Suppressor macrophage treated with lipopolysaccharide for 1 hour (primary cell): ENCODE measurements at regions not wholly inside any gene's neighbourhood (a gene's known extent, or its start where the extent isn't known, plus 50 kb on each side); places are given as distances from the start of the nearest gene placed in this dataset.
"Not testable (repeated sequence)": the region's sequence is repeated elsewhere in the genome, so short reads cannot be mapped to it uniquely, and the experiment has no call there.

Experiments used
- DNase-seq, 3 donors: peaks; one replicate each; pipeline ENCODE4 v3.0.0-alpha.2; 2020 to 2022

DNA sequence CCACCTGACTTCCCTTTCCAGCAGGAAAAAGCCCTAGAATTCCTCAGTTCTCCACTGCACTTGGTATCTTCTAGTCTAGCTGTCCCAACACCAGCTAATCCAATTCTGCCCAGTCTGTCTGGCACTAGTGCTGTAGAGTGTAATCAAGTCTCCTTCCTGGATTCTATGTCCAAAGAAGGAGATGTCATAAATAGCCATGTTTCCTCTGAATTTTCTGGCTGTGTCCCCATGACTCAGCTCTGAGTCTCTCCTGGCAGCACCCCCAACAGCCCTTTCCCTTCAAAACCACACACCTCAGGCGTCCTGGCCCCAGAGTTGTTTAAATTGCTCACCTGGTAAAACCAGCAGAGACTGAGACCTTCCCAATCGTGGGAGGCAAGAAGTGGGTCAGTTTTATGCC is 197.2 kb downstream of the GRXCR1 start:
- DNase-seq, result no peak

DNA sequence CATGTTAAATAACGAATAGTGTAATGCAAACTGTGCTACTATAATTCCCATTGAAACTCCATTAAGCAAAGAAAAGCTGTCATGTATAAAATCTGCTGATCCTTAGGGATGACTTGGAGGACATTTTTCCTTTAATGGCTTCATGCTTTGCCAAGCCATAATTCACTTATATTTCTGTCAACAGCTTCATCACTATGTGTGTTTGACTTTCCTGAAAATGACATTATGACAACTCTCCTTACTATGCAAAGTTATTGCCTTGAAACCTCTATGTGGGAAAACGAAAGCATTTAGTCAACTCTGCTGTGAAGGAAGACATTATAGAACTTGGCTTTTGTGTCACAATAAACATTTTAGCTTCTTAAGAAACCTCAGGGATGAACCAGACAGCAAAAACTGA is 210.5 kb downstream of the GRXCR1 start:
- DNase-seq, result no peak

DNA sequence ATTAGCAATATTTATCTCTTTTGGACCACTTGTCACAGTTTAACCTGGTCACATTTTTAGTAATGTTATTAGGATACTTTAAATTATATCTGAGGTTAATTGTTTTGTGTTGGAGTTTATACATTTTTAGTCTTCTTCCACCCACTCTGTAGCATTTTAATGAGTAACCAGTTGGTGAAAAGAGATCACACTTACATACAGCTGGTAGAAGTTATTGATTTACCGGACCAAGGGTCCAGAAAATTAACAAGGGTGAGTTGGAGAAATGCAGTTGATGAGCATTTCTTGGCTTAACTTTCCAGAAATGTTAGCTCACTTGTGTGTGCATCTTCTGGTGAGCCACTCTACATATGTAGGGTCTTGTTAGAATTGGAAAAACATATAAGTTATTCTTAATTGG is 219.6 kb downstream of the GRXCR1 start:
- DNase-seq, result no peak

DNA sequence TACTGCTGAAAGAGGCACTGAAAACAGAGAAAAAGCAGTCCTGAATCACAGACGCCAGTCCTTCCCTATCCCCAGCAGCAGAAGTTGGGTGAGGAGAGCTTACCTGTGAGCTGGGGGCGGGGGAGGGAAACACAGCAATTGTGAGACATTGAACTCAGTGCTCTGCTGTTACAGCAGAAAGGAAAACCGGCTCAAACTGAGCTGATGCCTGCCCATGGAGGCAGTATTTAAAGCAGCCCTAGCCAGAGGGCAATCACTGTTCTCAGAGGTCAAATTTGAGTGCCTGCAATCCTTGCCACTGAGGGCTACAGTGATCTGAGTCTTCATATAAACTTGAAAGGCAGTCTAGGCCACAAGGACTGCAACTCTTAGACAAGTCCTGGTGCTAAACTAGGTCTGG is 220.7 kb downstream of the GRXCR1 start:
- DNase-seq, result no peak

DNA sequence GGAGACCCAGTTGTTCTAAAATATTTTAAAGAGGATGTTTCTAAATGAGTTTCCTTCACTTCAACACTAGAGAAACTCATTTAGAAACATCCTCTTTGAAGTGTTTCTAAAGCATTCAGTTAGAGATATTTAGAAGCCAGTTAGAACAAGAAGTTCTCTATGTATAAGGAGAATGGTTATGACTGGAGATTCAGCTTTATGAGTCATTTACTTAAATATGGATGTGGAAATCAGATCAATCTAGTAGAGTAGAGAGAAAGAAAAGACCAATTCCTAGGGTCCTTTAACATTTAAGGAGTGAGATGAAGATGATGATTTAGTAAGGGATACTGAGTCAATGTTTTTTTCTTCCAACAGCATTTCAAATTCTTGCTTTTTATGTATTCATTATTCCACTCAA is 234.1 kb downstream of the GRXCR1 start:
- DNase-seq, result no peak

DNA sequence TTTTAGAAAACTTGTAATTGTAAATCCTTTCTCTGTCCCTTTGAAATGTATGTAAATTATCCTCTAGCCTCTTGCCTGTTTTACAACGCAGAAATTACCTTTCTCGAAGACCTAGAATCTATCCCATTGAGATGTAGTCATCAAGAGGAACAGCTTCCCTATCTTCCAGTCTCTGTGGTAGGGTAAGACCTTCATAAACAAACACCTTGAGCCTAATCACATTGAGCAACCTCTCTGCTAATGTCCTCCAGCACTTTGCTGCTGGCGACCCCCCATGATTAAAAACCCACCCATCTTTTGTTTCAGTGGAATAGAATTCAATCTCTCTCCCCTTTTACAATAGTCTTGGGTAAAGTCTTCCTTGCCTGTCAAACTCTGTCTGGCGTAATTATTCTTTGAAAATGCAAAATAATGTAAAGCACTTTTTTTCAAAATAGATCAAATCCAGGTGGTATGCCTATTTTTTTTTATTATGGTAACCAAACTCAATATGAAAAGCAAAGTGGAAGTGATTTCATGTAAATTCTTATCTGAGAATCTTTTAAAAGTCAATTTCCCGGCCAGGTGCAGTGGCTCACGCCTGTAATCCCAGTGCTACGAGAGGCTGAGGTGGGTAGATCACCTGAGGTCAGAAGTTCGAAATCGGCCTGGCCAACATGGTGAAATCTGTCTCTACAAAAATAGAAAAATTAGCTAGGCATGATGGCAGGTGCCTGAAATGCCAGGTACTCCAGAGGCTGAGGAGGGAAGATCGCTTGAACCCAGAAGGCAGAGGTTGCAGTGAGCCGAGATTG is 237.9 kb downstream of the GRXCR1 start:
- no peak for DNase-seq

DNA sequence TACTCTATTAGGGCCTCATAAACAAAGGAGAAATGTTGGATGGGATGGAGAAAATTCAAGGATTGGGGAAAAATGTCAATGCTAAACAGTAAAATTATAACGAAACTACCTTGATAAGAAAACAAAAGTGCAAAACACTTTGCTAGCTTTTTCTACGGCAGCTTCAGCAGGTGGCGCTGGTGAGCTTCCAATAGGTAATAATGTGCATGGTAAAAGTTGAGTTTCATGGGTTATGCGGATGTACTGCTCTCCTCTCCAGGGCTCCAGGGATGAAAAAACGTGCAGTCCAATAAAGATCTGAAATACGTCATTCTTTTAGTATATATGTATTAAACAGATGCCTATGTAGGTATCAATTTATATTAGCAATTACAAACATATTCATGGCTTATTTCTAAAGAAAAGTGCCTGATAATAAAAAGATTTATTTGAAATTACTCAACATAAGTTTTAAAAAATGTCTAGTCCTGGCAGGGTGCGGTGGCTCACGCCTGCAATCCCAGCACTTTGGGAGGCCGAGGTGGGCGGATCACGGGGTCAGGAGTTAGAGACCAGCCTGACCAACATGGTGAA is 239.6 kb downstream of the GRXCR1 start:
- DNase-seq, result peak; percentile 51 to 71 (median 51)

DNA sequence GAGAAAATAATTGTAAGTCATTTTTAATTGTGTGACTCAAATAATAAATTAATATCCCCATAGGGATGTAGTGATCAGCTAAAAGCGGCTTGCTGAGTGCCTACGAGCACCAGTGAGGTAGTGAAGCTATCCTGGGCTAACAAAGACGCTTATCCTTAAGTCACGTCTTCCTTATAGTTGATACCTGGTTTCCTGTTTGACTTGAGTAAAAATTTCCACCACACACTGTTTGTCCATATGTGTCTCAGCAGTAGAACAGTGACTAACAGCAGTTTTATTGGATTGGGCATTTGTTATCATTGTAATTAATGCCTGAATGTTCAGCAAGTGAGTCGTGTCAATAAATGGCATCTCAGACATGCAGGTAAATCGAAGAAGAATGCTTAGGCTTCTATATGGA is 241.1 kb downstream of the GRXCR1 start:
- DNase-seq, result no peak

DNA sequence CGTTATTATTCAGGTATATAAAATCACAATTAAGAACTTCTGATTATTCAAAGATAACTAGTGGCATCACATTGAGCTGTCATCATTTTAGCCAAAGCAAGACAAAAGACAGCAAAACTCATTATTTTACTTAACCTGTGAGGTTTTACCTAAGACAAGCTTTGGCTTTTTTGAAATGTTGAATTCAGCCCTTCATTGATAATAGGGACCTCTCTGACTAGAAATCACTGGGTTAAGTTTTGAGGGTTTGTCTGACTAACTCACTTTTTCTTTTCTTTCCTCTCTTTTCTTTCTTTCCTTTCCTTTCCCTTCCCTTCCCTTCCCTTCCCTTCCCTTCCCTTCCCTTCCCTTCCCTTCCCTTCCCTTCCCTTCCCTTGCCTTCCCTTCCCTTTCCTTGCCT is 244.2 kb downstream of the GRXCR1 start:
- no peak for DNase-seq

DNA sequence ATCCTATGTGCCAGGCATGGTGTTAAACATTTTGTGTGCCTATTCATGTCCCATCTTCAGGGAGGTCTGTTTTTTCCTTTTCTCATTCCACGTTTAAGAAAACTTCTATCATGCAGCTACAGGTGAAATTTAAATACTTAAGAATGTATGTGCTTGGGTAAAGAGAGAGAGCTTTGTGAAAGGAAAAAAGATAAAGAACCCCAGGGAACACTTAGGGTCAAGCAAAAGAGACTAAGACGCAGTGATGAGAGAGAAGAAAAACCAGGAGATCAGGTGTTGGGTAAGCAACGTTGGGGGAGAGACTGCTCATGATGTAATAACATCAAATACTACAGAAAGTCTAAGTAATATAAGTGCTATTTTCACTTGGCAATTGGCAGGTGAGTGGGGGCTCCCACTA is 253.7 kb downstream of the GRXCR1 start:
- no peak for DNase-seq

DNA sequence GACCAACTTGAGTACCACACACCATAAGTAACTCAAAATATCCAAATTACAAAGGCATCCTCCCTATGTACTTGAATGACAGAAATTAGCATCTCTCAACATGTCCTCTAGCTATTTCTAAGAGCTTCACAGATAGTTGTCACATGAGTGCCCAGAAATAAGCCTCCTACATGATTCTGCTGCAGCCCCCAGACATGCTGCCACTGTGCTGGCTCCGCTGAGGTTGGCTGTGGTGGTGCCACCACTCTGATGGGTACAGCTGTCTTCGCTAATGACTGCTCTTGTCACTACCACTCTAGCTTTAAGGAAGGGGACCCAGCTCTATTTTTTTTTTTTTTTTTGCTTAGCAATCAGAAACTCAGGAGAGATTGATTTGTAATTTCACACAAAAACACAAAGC is 256.0 kb downstream of the GRXCR1 start:
- DNase-seq, result no peak

DNA sequence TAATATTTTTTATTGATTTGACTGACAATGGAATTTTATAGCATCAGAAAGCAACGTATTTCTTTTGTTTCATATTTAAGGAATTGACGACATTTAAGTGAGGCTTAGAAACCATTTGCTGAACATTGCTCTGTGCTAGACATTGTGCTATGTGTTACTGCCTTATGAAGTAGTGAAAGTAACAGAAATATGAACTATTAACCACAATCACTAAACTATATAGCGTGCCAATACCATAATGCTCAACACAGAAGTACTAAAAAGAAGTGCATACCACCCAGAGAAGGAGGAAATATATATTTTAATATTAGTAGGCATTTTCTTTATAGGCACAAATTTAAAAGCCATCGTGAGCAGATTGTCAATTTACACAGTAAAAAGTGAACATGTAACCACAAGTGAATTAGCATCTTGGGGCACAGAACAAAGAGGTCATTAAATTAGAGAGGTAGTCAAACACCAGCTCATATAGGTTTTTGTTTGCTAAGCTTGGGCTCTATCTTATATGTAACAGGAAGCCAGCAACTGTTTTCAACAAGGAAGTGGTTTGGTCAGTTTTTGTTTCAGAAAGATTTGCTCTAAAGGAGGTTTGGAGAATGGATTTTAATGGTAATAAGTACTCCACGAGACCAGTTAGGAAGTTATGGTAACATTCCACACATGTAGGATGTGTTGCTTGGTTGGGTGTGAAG is 270.7 kb downstream of the GRXCR1 start:
- DNase-seq, result no peak

DNA sequence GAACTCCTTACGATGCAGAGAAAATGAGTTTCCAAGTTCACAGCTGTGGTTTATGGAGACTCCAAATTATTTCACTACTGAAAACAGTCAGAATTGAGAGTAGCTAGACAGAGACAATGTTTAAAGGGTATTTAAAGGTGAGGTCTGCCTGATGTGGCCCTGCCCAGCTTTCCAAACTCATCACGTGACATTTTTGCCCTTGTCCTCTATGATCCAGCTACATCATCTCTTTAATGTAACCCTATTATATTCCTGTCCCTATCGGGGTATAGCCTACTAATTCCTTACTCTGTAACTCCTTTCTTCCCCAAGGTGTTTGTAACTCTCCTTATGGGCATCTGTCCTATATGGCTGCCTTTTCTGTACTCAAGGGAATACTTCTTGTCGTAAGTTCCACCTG is 297.2 kb downstream of the GRXCR1 start:
- DNase-seq, result no peak

DNA sequence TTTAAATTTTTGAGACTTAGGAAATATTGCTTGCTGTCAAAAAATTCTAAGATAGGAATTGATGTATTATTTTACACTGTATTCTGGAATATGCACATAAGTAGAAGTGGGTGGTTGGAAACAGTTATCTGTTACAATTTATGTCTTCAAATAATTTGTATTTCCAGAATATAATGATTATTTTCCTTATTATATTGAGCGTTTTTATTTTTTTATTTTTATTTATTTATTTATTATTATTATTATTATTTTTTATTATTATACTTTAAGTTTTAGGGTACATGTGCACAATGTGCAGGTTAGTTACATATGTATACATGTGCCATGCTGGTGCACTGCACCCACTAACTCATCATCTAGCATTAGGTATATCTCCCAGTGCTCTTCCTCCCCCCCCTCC is 320.1 kb downstream of the GRXCR1 start:
- not testable (repeated sequence) for DNase-seq

DNA sequence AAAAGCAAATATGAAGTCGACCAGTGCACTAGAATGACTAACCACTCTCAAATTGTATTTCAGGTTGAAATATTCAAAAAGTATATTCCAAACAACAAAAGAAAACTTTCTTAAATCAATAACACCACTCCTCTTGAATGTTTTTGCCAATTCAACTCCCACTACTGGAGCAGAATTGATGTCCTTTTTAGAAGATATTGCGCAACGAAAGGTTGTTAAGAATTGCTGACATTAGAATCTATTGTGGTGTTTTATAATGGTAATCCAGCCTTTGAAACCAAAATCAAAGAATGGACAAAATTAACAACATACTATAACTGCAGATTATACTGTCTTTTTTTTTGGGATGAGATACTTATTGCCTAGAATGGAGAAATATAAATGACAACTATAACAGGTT is 331.3 kb downstream of the GRXCR1 start:
- DNase-seq, result no peak

DNA sequence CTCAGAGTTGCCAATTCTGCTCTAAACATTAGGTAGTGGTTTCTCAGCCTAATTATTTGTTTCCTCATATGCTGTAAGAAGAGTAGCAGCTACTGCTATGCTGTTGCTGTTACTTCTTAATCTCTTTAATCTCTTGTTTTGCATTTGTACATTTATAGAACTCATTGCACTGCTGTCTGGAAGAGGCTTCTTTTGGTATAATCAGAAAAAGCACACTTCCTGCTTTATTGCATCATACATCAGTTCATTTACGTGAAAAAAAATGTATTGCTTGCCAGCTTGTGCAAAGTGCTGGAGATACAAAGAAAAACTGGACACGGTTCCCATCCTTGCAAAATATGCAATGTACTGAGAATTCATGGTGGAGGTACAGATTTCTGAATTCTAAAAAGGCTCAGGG is 332.0 kb downstream of the GRXCR1 start:
- DNase-seq, result no peak

DNA sequence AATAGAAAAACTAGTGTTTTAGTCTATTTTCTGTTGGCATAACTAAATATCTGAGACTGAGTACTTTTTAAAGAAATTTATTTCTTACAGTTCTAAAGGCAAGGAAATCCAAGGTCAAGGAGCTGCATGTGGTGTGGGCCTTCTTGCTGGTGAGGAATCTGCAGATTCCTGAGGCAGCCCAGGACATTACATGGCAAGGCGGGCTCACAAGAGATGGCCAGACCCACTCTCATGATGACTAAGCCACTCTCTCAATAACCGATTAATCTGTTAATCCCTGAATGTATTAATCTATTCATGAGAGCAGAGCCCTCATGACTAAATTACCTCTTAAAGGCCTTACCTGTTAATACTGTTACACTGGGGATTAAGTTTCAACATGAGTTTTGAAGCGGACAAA is 340.8 kb downstream of the GRXCR1 start:
- DNase-seq, result no peak

DNA sequence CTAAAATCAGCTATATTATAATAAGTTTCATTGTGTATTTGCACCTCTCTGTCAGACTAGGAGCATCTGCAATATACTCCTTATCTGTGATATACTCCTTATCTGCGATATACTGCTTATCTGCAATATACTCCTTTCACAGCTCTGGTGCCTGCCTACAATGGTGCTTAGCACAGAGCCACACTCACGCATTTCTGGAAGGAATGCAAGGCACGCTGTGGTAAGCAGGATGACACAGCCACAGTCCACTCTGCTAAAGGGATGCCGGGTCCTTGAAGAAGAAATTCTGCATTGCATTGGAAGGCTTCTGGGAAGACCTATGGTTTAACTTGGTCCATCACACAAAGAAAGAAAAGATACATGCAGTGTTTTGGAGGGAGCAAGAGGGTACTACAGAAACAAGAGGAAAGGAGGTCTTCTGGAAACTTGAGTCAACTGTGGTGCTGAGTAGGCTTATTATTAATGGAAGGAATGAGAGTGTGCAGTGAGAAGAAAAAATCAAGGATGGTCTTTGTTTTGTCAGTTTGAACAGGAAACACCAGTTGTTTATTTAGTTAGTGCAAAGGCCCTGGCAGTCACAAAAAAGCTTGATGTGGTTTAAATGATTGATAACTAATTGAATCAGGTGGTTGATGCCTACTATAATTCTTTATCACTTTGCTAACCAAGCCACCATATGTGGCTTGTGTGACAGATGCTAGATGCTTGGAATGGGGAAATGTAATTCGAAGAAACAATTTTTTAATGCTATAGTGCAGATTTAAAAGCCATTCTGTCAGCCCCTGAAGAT is 342.3 kb downstream of the GRXCR1 start:
- no peak for DNase-seq

DNA sequence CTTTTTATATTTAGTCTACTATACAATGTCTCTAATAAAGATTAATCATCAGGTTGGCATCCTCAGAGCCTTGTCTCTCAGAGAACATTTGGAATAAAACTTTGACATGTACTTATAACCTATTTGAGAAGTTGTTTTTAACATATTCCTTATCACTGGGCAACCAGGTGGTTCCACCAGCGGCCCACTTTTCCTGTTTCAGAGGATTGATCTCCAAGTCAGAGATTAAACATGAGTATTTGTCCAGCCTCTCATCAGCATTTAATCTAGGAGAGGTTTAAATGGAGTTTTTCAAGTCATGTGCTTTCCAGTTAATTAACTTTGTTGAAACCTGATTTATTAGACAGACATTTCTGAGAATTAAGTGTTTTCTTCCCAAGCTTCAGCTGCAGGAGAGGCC is 345.5 kb downstream of the GRXCR1 start:
- DNase-seq, result no peak

DNA sequence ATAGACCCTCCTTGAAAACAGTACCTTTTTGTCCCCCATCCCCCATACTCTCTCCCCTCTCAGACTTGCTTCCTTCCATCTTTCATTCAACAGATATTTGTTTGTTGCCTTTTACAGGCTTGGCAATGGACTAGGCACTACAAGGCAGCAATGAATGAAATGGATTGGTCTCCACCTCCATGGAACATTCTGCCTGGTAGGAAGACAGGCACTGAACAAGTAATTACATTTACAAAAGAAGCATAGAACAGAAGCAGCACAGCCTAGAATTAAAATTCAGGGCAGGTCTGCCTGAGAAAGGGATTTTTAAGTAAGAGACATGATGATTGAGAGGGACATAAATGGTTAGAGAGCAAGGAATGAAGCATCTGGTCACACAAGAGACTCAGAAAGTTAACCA is 346.1 kb downstream of the GRXCR1 start:
- DNase-seq, result no peak

DNA sequence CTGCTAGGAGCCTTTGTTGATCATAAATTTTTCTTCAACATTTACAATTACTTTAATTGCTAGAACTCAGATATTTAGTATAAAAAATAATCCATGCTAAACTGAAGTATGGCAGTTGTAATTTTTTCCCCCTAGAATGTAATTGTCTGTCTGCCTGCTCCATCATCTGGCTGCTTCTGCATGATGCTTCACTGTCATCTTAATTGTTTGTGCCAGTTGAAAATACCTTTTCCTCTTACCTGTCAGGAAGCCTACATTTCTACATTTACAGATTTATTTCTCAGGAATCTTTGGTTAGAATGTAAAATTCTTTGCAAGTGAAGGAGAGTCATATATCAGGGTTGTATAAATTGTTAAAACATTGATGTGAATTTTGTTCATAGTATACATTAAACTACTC is 348.6 kb downstream of the GRXCR1 start:
- DNase-seq, result no peak

DNA sequence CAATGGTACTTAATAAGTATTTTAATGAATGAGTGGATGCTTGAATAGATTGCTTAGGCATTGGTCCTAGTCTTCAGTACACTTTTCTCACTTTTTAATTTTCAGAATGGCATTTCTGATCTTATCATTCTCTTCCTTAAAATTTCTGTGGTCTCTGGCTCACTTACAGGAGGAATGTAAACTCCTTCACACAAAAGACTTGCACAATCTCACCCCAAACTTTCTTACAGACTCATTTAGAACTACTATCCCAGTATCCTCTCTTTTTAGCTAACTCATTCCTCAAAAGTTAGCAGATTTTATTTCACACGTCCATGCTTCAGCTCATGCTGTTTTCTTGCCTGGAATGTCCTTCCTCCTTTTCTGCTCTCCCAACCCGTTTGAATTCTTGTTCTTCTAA is 350.1 kb downstream of the GRXCR1 start:
- DNase-seq, result no peak

DNA sequence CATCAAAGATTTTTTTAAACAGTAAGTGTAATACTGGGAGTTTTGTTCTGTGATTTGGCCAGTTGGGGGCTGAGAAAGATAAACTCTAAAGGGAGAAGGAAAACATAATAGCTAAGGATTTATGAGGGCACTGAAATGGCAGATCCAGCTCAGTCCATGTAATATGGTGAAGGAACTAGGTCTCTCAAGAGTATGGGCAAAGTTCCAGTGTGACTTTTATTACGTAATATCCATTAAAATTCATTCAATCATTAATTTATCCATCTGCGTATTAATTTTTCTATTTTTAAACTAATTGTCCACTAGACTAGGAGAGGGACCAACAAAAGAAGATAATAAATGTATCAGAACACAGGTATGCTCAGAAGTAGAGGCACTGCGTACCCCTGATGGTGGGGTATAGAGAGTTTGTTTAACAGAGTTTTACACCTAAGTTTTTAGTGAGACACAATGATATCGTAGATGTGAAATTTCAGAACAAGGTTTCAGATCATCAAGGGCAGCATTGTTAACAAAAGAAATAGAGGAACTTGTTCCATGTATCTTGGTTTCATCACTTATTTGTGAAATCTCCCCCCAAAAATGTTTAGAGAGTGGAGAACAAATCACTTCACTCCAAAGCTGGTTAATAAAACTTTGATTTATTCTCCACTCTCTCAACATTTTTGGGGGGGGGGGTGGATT is 351.1 kb downstream of the GRXCR1 start:
- DNase-seq, result no peak
